AG08395 (cell line): ENCODE measurements at regions not wholly inside any gene's neighbourhood (a gene's known extent, or its start where the extent isn't known, plus 50 kb on each side); places are given as distances from the start of the nearest gene placed in this dataset.

ENCODE experiments used
- DNase-seq: peaks from one replicate; pipeline ENCODE4 v3.0.0; 2012; ENCODE audit warnings: mixed read lengths, low spot score

GRCh38 chr1:238900334-238900865 is 486.0 kb upstream of the CHRM3 start:
- DNase-seq, result no peak

- no peak for DNase-seq
Observed at GRCh38 chr1:238898856-238899255, 487.5 kb upstream of the CHRM3 start.

- DNase-seq, result no peak
Observed at GRCh38 chr1:238895911-238896310, 490.5 kb upstream of the CHRM3 start.

GRCh38 chr1:238892612-238893011 is 493.8 kb upstream of the CHRM3 start:
- DNase-seq, result no peak

- DNase-seq, result no peak
Observed at GRCh38 chr1:238861342-238862066, 524.9 kb upstream of the CHRM3 start.

- DNase-seq, result no peak
Observed at GRCh38 chr1:238833919-238834318, 552.4 kb upstream of the CHRM3 start.

- no peak for DNase-seq
Observed at GRCh38 chr1:238832106-238832505, 554.3 kb upstream of the CHRM3 start.

GRCh38 chr1:238830036-238830611 is 556.2 kb upstream of the CHRM3 start:
- no peak for DNase-seq

GRCh38 chr1:238826891-238827290 is 559.5 kb upstream of the CHRM3 start:
- no peak for DNase-seq

- DNase-seq, result no peak
Observed at GRCh38 chr1:238823416-238823815, 563.0 kb upstream of the CHRM3 start.

- DNase-seq, result no peak
Observed at GRCh38 chr1:238811211-238811879, 575.0 kb upstream of the CHRM3 start.

- no peak for DNase-seq
Observed at GRCh38 chr1:238790882-238791281, 595.5 kb upstream of the CHRM3 start.

- DNase-seq, result no peak
Observed at GRCh38 chr1:238789916-238790667, 596.3 kb upstream of the CHRM3 start.

GRCh38 chr1:238787471-238787870 is 598.9 kb upstream of the CHRM3 start:
- DNase-seq, result no peak

GRCh38 chr1:238783633-238784032 is 602.7 kb upstream of the CHRM3 start:
- no peak for DNase-seq

GRCh38 chr1:238779716-238780115 is 606.7 kb upstream of the CHRM3 start:
- no peak for DNase-seq

- no peak for DNase-seq
Observed at GRCh38 chr1:238778113-238778512, 608.3 kb upstream of the CHRM3 start.

- DNase-seq, result no peak
Observed at GRCh38 chr1:238777551-238777950, 608.8 kb upstream of the CHRM3 start.

GRCh38 chr1:238776126-238776525 is 610.2 kb upstream of the CHRM3 start:
- DNase-seq, result no peak

GRCh38 chr1:238772322-238772721 is 614.0 kb upstream of the CHRM3 start:
- no peak for DNase-seq

- DNase-seq, result no peak
Observed at GRCh38 chr1:238767321-238767720, 619.0 kb upstream of the CHRM3 start.

GRCh38 chr1:238764779-238765178 is 621.6 kb upstream of the CHRM3 start:
- no peak for DNase-seq
